Stimulated activated CD4-positive, alpha-beta T cell treated with anti-CD3 and anti-CD28 coated beads, Interleukin-15, amount 100 ng/mL, for 48 hours (primary cell): ENCODE measurements at regions not wholly inside any gene's neighbourhood (a gene's known extent, or its start where the extent isn't known, plus 50 kb on each side); places are given as distances from the start of the nearest gene placed in this dataset.
"Not testable (repeated sequence)": the region's sequence is repeated elsewhere in the genome, so short reads cannot be mapped to it uniquely, and the experiment has no call there.

ENCODE experiments used
- DNase-seq, 2 donors: peaks; one replicate each; pipeline ENCODE4 v3.0.0-alpha.2; 2020; ENCODE audit warnings: low read depth in 2 of 2

DNA sequence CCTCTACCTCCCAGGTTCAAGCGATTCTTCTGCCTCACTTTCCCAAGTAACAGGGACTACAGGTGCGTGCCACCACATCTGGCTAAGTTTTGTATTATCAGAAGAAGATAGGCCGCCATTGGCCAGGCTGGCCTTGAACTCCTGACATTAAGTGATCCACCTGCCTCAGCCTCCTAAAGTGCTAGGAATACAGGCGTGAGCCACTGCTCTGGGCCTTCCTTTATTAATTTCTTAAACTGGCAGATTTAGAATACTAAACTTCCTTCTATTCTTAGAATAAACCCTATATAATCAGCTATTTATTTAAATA, 86.6 kb downstream of the HFE start:
- DNase-seq = no peak

DNA sequence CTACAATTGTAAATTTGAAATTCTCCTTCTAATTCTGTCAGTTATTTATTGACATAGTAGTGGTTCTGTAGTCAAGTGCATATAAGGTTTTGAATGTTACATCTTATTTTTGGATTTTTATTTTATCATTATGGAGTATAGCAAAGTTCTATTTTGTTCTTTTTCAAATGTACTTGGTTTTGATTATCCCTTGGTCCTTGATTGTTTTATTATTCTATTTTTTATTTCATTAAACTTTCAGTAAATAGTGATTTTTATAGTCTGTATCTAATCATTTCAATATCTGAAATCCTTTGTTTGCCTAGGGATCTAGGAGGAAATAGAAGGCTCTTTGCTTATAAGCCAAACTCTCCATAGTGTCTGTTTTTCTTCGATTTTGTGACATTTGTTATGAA, 87.8 kb downstream of the HFE start:
- DNase-seq = no peak

DNA sequence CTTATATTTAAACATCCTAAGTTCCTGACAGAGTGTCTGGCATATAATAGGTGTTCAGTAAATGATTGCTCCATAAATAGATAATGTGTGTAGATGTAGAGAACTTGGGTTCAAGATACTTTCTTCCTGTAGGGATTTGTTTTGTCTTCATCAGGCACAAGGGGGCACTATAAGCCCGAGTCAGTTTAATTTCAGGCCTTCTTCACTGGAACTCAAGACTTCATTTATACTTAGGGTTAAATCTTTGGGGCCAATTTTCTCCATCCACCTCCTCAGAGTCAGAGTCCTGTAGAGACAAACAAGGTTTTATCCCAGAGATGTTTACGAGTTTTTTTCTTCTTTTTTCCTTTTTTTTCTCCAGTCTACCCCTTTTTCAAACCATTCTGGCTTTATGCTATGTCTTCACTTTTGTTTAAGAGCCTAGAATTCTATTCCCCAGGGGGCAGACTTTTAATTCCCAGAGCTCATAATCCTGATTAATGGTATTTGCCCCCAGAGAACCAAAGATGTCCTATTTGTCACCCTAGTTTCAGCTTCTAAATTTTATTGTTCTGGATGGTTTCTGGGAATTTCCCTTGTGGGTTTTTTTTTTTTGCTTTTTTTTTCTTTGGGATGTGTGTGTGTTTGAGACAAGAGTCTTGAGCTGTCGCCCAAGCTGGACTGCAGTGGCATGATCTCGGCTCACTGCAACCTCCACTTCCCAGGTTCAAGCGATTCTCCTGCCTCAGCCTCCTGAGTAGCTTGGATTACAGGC, 88.4 kb downstream of the HFE start:
- DNase-seq = no peak

DNA sequence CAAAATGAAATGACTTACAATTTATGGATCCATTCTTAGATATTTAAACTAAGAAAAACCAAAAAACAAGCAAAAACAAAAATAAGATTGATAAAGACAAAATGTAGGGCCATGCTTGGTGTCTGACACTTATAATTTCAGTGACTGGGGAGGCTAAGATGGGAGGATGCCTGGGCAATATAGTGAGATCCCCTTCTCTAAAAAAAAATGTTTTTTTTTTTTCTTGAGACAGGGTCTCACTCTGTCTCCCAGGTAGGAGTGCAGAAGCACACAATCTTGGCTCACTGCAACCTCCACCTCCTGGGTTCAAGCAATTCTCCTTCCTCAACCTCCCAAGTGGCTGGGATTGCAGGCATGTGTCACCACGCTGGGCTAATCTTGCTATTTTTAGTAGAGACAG, 92.4 kb downstream of the HFE start:
- DNase-seq = no peak

DNA sequence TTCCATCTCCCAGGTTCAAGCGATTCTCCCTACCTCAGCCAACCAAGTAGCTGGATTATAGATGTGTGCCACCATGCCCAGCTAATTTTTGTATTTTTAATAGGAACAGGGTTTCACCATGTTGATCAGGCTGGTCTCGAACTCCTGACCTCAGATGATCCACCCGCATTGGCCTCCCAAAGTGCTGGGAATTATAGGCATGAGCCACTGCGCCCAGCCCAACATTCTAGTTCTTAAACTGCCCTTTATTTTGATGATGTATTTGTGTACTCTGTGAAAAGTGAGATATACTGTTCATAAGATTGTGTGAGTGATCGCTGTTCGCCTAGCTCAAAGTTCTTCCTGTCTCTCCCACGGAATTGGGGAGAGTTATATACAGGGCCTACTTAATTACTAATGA, 93.1 kb downstream of the HFE start:
- DNase-seq = no peak

DNA sequence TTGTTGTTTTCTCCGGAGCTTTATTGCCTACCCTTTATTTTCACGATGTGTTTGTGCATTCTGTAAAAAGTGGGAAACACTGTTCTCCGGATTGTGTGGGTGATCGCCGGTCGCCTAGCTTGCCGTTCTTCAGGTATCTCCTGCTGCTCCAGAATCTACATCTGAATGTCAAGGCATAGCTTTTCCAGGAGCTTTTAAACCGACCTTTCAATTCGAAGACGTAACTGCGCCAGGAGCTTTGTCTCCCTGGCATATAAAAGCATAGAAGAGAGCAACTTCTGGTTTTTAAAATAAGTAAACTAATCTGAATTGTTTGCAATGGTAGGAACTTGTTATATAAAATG, 96.0 kb downstream of the HFE start:
- DNase-seq = no peak

DNA sequence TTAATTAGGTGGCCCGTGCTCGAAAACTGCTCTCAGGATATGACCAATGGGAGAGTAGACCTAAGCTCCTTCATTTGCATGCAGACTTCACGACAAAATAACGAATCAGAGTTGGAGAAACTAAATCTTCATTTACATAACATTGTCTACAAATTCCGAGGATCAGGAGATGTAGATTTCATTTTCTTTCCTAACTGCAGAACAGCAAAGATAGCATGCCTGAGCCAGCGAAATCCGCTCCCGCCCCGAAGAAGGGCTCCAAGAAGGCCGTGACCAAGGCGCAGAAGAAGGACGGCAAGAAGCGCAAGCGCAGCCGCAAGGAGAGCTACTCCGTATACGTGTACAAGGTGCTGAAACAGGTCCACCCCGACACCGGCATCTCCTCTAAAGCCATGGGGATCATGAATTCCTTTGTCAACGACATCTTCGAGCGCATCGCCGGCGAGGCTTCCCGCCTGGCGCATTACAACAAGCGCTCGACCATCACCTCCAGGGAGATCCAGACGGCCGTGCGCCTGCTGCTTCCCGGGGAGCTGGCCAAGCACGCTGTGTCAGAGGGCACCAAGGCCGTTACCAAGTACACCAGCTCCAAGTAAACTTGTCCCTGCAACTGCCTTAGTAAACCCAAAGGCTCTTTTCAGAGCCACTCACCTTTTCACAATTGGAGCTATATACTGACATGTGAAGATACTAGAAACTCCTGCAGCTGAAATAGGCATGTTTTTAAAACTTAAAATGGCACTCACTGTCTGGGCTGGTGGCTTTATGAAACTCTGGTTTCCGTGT, 96.5 kb downstream of the HFE start:
- DNase-seq = peak in 1 of 2 donors; percentile 54

DNA sequence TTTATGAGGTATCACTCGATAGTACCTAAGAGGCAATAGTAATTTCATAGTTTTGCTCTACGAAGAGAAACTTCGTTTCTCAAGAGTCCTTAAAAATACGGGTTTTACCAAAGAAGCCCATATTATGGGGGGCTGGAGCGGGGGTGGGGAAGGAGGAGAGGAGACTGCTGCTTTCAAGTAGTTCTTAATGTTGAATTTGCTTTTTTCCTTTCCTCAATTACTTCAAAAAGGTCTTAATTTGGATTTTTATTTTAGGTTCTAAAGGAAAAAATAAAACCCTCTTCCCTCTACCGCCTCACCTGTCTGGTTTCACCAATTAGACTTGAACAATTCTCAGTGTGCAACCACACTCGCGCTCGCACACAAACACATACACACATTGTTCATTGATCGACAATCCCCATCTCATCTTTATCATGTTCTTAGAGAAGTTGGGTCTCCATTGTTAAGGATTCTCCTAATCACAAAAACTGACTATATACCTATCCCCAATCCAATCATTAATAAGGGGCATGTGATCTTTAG, 97.2 kb downstream of the HFE start:
- DNase-seq = no peak

DNA sequence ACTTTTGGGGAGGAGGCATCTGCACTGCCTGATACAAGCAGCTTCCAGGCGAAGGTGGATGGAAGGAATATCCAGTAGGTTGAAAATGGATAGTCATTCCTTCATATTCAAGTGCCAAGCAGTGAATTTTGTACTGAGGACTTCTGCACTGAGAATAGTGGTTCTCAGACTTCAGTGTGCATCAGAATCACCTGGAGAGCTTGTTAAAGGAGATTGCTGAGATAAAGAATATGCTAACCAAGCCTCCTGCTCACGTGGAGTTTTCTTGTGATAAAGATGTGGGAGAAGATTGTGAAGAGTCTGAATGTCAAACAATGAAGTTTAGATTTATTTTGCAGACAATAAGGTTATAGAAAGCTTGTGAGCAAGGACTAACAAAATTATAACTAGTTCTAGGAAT, 97.8 kb downstream of the HFE start:
- no peak for DNase-seq

DNA sequence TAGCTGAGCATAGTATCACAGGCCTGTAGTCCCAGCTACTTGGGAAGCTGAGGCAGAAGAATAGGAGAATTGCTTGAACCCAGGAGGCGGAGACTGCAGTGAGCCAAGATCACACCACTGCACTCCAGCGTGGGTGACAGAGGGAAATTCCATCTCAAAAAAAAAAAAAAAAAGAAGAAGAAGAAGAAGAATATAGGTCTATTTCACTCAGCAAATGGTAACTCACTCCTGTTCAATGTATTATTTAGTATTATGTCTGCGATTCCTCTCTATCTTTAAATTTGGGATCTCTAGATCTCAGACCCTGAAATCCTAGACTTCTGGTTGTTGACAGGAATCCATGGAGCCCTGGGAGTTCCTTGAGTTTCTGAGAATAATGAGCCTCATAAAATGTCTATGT, 98.6 kb downstream of the HFE start:
- DNase-seq = no peak

DNA sequence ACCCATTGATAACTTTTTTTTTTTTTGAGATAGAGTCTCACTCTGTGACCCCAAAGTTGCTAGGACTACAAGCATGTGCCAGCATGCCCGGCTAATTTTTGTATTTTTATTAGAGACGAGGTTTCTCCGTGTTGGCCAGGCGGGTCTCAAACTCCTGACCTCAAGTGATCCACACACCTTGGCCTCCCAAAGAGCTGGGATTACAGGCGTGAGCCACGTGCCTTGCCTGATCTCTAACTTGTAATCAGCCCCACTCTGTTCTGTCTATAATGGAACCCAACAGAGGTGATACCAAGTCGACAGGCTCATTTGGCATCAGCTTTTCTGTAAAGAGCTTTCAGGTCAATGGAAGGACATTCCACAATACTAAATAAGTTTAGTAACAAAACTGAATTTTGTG, 99.4 kb downstream of the HFE start:
- DNase-seq = no peak

DNA sequence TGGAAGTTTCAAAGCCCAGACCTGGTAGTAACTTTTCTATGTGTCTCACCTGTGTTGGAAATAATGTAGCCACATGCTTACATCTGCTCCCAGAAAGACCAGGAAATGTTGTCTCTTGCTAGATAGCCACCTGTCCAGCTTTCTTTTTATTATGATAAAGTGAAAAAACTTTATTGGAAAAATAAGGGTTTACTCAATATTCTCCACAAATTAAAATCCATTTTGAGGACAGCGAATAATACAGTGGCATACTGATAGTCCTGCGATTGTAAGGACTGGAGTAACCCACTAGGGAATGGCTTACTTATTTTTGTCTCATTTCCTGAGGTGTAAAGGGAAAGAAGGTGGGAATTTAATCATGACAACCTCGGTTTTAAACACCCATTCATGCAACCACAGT, 100.1 kb downstream of the HFE start:
- no peak for DNase-seq

DNA sequence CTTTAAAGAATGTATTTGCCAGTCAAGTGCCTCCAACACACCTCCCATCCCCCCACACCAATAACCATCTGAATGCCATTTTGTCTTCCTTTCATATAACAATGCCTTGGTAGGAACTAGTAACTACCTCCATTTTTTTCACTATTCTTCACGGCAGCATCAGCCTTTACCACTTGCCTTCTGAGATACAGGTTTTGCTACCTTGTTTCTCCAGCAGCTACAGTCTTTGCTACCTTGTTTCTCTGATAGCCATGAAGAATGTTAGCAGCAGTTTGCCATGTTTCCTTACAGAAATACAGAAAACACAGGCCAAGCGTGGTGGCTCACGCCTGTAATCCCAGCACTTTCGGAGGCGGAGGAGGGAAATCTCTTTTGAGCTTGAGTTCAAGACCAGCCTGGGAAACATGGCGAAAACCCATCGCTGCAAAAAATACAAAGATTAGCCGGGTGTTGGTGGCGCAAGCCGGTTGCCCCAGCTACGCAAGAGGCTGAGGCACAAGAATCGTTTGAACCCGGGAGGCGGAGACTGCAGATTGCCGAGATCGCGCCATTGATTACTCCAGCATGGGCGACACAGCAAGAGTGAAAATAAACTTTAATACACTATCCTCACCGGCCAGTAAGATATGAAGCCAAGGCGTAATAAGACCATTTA, 100.9 kb downstream of the HFE start:
- peak; percentile 49 to 65 for DNase-seq

DNA sequence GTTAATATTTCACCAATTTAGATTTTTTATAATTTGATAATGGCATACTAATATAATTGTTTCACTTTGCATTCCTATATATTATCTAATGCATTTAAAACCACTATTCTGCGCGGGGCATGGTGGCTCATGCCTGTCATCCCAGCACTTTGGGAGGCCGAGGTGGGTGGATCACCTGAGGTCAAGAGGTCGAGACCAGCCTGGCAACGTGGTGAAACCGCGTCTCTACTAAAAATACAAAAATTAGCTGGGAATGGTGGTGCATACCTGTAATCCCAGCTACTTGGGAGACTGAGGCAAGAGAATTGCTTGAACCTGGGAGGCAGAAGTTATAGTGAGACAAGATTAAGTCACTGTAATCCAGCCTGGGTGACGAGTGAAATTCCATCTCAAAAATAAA, 104.3 kb downstream of the HFE start:
- DNase-seq = not testable (repeated sequence)

DNA sequence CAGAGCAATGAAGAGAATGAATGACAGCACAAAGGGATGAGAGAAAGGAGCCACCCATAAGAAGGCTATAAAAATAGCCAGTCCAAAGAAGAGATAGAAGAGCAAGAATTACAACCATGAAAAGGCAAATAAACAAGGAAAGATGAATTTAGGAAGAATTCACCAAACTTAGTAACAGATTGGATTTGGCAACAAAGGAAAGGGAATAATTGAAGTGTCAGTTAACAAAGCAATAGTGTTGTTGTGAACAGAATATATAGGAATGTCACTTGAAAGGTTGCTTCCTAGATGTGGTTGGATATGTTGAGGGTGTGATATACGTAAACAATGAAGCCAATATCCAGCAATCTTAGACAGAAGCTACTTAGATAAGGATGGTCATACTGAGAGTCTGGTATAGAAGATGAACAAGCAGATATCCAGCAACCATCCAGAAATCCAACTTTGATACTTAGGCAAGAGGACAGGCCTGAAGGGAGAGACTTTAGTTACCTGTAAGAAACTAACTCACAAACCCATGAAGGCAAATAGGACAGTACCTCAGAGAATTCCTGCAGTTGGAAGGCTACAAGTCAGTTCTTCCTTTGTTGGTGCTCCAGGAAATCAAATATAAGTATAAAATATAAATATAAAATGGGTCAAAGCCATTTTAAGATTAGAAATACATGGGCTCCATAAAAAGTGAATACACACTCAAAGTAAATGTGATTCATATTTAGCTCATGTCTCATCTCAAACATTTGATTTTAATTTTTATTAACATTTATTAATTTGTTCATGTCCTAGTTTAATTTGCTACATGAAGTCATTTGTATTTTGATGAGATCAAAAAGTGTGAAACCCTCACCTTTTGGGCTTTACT, 106.5 kb downstream of the HFE start:
- DNase-seq = no peak

DNA sequence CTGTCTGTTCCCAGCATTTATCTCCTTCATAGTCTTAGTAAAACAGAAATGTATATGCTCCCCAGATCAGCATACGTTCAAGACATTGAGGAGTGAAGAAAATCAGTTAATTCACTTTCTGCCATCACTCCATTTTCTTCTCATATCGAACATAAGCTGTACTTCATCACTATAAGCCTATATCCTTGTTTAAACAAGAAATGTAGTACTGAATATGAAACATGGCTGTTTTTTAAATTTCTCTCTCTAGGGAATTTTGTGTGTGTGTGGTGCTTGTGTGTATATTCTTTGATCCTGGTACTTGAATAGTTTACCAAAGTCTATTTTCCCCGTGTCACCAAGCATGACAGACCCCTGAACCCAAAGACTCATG, 107.1 kb downstream of the HFE start:
- no peak for DNase-seq

DNA sequence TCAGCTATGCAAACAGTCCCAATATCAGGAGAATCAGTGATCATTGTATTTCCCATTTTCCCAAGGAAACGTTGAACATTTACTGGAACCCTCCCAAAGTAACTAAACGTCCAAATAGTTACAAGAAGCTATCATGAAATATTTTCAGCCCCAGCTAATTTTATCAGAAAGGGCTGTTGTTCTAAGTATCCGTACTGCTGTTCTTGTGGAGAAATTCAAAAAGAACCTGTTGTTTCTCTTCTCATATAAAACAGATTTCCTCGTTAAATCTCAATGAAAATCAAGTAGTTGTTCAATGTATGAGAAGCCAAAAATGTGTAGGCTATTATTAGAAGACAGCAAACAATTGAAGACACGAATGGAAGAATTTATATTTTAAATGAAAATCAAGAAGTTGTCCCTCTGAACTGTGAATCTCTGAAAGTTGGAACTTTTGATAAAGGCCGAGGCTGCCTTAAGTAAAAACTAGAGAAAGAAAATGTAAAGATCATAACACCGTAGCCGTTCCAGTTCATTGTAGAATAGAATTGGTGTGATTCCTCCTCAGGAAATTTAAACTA, 107.7 kb downstream of the HFE start:
- no peak for DNase-seq

DNA sequence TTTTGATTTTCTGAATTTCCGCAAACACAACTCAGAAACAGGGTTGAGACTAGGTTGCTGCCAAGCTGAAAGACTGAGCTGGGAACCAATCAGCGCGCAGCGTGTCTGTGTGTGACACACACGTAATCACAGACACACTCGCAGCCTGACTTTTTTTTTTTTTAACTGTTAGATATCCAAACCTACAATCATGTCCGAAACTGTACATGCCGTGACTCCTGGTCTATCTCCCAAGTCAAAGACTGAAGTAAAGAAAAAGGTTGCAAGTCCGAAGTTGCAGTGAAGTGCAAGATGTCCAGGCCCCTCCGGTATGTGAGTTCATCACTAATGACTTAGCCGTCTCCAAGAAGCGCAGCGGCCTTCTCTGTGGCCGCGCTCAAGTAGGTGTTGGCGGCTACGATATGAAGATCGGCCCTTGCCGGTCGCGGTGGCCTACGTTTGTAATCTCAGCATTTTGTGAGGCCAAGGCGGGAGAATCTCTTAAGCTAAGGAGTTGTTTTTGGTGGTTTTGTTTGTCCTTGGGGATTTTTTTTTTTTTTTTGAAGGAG, 108.2 kb downstream of the HFE start:
- peak in 1 of 2 donors; percentile 76 for DNase-seq

DNA sequence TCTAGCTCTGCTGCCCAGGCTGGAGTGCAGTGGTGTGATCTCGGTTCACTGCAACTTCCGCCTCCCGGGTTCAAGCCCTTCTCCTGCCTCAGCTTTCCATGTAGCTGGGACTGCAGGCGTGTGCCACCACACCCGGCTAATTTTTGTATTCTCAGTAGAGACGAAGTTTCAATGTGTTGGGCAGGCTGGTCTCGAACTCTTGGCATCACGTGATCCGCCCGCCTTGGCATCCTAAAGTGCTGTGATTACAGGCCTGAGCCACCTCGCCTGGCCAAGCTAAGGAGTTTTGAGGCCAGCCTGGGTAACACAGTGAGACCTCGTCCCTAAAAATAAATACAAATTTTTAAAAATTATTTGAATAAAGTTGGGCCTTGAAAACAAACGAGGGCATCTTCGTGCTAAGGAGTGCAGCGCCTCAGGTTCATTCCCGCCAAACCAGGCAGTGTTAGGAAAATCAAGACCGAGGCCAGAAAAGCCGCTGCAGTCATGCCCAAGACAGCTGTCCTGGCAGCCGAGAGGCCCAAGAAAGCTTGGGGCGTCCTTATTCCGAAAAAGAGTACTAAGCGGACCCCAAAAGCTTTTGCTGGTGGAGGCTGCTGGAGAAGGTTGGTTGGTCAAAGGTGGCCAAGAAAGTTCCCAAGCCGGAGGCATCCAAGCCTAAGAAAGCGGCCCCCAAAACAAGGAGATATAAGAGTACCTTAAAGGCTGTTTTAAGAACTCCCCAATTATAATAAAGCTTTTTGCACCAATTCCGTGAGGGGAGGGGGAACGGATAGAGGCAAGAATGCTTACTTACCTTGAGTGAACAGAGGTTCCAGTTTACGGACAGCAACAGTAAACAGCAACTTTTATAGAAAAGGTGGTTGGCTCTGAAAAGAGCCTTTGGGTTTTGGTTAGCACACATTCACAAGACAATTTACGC, 109.0 kb downstream of the HFE start:
- no peak for DNase-seq
